ENCODE measurements at regions not wholly inside any gene's neighbourhood (a gene's known extent, or its start where the extent isn't known, plus 50 kb on each side); places are given as distances from the start of the nearest gene placed in this dataset.

GRCh38 chr13:40172878-40173277 is 493.6 kb downstream of the FOXO1 start:
- no peak for TF ChIP-seq CTCF (conservative IDR thresholded peaks at IDR 0.05 in 1 of 2, IDR thresholded peaks at IDR 0.05 in 1 of 2; ENCODE audit: low read depth in 1 of 2, low read length in 2 of 2)
- TF ChIP-seq EZH2 (IDR thresholded peaks at IDR 0.05; ENCODE audit: low read length, missing control alignments): no peak

Data from fibroblast of lung (primary cell).